Type B pancreatic cell (in vitro differentiated cells): ENCODE measurements at regions not wholly inside any gene's neighbourhood (a gene's known extent, or its start where the extent isn't known, plus 50 kb on each side); places are given as distances from the start of the nearest gene placed in this dataset.
"Not testable (repeated sequence)": the region's sequence is repeated elsewhere in the genome, so short reads cannot be mapped to it uniquely, and the experiment has no call there.

Experiments
- DNase-seq: peaks from one replicate; pipeline ENCODE4 v3.0.0; 2021; ENCODE audit warnings: mixed read lengths; ENCODE audit not compliant: unreplicated experiment; ENCODE audit errors: extremely low spot score
- H3K27ac Mint-ChIP-seq: 2 replicates; pipeline ENCODE4 v1.8.0; 2021; ENCODE audit warnings: mild to moderate bottlenecking, mixed read lengths
- H3K27me3 Mint-ChIP-seq: 2 replicates; pipeline ENCODE4 v1.8.0; 2021; ENCODE audit warnings: mixed read lengths
- H3K36me3 Mint-ChIP-seq: 2 replicates; pipeline ENCODE4 v1.8.0; 2021; ENCODE audit warnings: mixed read lengths
- H3K4me1 Mint-ChIP-seq: one replicate; pipeline ENCODE4 v1.8.0; 2021; ENCODE audit warnings: mixed read lengths; ENCODE audit not compliant: unreplicated experiment
- H3K4me3 Mint-ChIP-seq: 2 replicates; pipeline ENCODE4 v1.8.0; 2021; ENCODE audit warnings: mild to moderate bottlenecking, mixed read lengths
- H3K9me3 Mint-ChIP-seq: 2 replicates; pipeline ENCODE4 v1.8.0; 2021; ENCODE audit warnings: mixed read lengths
- CTCF ChIP-seq: fragments of 200-600 bp; sonication (generic); conservative IDR thresholded peaks from 2 replicates; pipeline ENCODE4 v1.5.0; 2021; ENCODE audit warnings: antibody characterized with exemption, mild to moderate bottlenecking

GRCh38 chr17:13419676-13420075 is 182.1 kb downstream of the HS3ST3A1 start:
- H3K27me3 Mint-ChIP-seq: peaks cover 4% of the 10 kb centered on the region
- TF ChIP-seq CTCF: no peak
- no peak overlapping the region for H3K4me3 Mint-ChIP-seq
- DNase-seq: no peak
- H3K27ac Mint-ChIP-seq: no peak overlapping the region
- peaks cover 14% of the 10 kb centered on the region for H3K9me3 Mint-ChIP-seq
- H3K36me3 Mint-ChIP-seq: no peaks in the 10 kb centered on the region
- peaks cover 5% of the 10 kb centered on the region for H3K4me1 Mint-ChIP-seq

GRCh38 chr17:13418891-13419290 is 182.8 kb downstream of the HS3ST3A1 start:
- Mint-ChIP-seq H3K4me3 (no peak overlapping the region), H3K4me1 (peaks cover 5% of the 10 kb centered on the region), H3K27me3 (peaks cover 4% of the 10 kb centered on the region), H3K36me3 (no peaks in the 10 kb centered on the region), H3K27ac (no peak overlapping the region), H3K9me3 (peaks cover 14% of the 10 kb centered on the region)
- no peak for DNase-seq
- TF ChIP-seq CTCF: no peak

DNA sequence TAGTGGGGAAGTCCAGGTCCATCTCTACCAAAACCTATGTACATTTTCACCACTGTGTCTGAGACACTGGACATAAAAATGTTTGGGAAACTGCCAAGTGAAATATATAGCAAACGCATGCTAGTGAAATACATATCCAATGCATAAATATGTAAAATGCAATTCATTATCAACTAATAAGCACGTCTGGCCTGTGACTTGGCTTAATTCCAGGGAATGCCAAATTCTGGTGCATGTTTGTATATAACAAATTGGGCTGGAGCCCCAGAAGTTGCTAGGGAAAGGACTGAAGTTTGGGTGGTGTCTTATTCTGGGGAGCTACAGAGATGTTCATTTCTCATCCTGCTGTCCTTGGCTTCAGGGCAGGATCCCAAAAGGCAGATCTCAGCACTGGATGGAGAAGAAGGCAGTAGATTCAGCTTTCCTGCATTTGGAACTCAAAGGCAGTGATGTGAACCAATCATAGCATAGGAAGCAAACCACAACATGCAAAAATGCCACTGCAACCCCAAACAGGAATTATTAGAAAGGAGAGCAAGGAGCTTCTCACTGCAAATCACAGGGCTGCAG is 184.3 kb downstream of the HS3ST3A1 start:
- Mint-ChIP-seq H3K27ac (no peak overlapping the region), H3K4me3 (no peak overlapping the region), H3K27me3 (peaks cover 4% of the 10 kb centered on the region), H3K36me3 (no peaks in the 10 kb centered on the region), H3K4me1 (peaks cover 5% of the 10 kb centered on the region), H3K9me3 (peaks cover 14% of the 10 kb centered on the region)
- no peak for TF ChIP-seq CTCF
- no peak for DNase-seq

- Mint-ChIP-seq H3K36me3 (no peaks in the 10 kb centered on the region), H3K27me3 (peaks cover 4% of the 10 kb centered on the region), H3K27ac (no peak overlapping the region), H3K9me3 (peaks cover 12% of the 10 kb centered on the region), H3K4me1 (peaks cover 5% of the 10 kb centered on the region), H3K4me3 (no peak overlapping the region)
- no peak for TF ChIP-seq CTCF
- no peak for DNase-seq
Observed at GRCh38 chr17:13416748-13417363, 184.9 kb downstream of the HS3ST3A1 start.

DNA sequence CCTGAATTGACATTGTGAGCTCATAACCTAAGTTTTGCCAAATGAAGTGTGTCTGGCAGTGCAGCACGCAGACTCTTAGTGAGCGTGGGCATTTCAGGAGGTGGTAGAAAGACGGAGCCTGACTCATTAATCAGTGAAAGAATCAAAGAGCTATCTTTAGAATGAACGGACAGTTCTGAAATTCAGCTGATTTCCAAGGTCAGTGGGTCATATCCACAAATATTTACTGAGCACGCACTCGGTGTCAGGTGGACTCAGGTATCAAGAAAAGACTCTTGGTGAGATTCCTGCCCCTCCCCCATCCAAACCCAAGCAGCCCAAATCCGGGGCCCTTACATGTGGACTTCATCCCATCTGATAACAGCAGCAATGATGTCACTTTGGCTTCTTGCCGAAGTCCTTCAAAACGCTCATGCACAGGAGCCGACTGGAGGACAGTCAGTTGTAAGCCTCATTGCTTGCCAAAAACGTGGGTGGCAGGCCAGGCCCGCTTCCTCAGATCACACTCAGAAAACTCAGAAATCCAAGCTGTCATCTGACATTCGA is 185.8 kb downstream of the HS3ST3A1 start:
- no peak for TF ChIP-seq CTCF
- no peak for DNase-seq
- Mint-ChIP-seq H3K27ac (no peak overlapping the region), H3K4me1 (peaks cover 8% of the 10 kb centered on the region), H3K27me3 (peaks cover 4% of the 10 kb centered on the region), H3K9me3 (peaks cover 6% of the 10 kb centered on the region), H3K4me3 (no peak overlapping the region), H3K36me3 (no peaks in the 10 kb centered on the region)

DNA sequence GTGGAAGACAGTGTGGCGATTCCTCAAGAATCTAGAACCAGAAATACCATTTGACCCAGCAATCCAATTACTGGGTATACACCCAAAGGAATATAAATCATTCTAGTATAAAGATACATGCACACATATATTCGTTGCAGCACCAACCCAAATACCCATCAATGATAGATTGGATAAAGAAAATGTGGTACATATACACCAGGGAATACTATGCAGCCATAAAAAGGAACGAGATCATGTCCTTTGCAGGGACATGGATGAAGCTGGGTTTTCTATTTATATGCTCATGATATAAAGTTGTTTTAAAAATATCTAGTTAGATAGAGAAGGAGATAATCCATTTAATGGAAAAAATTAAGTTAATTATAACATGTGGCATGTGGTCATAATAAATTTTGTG is 186.5 kb downstream of the HS3ST3A1 start:
- not testable (repeated sequence) for H3K36me3 Mint-ChIP-seq, H3K4me1 Mint-ChIP-seq, DNase-seq, H3K4me3 Mint-ChIP-seq, H3K27me3 Mint-ChIP-seq, H3K27ac Mint-ChIP-seq, H3K9me3 Mint-ChIP-seq
